NCI-H146 treated with DMSO at 0.1 percent for 48 hours (cell line): ENCODE measurements at regions not wholly inside any gene's neighbourhood (a gene's known extent, or its start where the extent isn't known, plus 50 kb on each side); places are given as distances from the start of the nearest gene placed in this dataset.

Experiments used
- DNase-seq: peaks from one replicate; lab custom pipeline; 2025; ENCODE audit not compliant: unreplicated experiment; lab: John Stamatoyannopoulos, UW

GRCh38 chr10:107383357-107383756, 218.9 kb upstream of the SORCS1 start:
- no peak for DNase-seq

- no peak for DNase-seq
Observed at GRCh38 chr10:107379601-107380000, 215.1 kb upstream of the SORCS1 start.

- no peak for DNase-seq
Observed at GRCh38 chr10:107371801-107372200, 207.3 kb upstream of the SORCS1 start.

DNA sequence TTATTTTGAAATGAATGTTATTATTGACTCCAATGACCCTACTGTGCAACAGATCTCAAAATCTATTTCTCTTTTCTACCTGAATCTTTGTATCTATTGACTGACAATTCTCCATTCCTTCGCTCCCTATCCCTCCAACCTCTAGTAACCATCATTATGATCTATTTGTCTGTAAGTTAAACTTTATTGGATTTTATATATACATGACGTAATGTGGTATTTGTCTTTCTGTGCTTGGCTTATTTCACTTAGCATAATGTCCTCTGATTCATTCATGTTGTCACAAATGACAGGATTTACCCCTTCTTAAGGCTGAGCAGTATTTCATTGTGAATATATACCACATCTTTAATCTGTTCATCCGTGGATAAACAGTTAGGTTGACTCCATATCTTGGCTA, 200.4 kb upstream of the SORCS1 start:
- DNase-seq = no peak

- no peak for DNase-seq
Observed at GRCh38 chr10:107362306-107362705, 197.8 kb upstream of the SORCS1 start.

DNA sequence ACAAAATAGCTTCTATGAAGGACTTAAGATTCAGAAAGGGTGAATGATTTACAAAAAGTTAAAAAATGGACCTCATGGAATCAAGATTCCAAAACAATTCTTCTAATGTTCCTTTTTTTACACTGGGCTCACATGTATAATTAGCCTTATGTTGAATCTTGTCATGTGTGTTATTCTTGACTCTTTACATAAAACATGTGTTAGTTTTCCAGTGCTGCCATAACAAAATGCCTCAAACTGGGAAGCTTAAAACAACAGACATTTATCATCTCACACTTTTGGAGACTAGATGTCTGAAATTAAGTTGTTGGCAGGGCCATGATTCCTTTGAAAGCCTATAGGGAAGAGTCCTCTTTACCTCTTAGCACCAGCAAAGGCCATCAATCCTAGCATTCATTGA, 192.5 kb upstream of the SORCS1 start:
- no peak for DNase-seq

DNA sequence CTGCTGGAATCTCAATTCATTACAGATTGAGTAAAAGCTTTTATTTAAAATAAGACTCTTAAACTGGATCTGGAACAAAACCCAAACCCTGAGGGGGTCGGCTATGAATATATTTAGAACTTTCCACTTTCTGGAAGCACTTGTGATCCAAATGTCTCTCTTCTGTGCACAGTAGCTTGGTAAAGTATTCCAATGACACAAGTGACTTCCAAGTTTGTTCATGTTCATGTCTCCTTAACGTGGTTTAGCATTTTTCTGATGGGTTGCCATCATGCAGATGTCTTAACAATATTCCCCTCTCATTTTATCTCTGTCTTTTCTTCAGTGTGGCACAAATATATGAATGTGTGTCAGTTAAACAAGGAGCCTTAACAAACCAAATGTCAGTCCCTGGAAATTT, 191.9 kb upstream of the SORCS1 start:
- no peak for DNase-seq

DNA sequence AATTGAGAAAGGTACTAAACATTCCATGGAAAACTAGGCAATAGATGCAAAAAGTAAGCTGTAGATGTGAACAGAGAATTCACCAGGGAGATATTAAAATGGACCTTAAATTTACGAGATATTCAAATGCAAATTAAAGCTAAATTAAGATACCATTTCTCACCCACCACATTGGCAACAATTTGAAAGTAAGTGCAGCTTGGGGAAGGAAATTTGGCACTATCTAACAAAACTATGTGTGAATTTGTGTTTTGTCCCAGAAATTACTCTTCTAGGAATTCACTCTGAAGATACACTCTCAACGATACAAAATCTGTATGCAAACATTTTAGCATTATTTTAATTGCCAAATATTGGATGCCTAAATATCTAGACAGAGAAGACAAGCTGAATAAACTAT, 178.2 kb upstream of the SORCS1 start:
- DNase-seq = no peak

- no peak for DNase-seq
Observed at GRCh38 chr10:107341281-107341680, 176.8 kb upstream of the SORCS1 start.

- no peak for DNase-seq
Observed at GRCh38 chr10:107340326-107340725, 175.8 kb upstream of the SORCS1 start.

DNA sequence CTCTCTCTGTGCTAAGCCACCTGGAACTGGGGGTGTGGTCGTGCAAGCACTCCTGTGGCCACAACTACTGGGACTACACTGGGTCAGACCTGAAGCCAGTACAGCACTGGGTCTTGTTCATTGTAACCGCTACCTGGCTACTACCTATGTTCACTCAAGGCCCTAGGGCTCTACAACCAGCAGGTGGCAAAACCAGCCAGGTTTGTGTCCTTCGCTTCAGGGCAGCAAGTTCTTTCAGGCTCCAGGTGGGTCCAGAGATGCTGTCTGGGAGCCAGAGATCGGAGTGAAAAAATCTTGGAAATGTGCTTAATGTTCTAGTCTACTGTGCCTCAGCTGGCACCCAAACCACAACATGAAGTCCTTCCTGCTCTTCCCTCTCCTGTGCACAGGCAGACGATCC, 171.6 kb upstream of the SORCS1 start:
- DNase-seq = no peak

DNA sequence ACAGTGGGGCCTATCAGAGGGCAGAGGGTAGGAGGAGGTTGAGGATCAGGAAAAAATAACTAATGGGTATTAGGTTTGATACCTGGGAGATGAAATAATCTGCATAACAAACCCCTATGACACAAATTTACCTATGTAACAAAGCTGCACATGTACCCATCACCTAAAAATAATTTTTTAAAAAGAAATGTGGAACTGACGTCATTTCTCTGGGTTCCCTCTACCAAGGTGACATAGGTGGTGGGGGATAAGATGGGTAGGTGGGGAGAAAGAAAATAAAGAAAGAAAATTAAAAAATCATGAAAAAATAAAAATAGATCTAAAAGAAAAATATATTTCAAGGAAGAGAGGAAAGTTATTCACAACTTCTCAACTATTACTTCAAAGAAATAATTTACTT, 153.1 kb upstream of the SORCS1 start:
- DNase-seq = no peak

GRCh38 chr10:107303203-107303602, 138.7 kb upstream of the SORCS1 start:
- no peak for DNase-seq

DNA sequence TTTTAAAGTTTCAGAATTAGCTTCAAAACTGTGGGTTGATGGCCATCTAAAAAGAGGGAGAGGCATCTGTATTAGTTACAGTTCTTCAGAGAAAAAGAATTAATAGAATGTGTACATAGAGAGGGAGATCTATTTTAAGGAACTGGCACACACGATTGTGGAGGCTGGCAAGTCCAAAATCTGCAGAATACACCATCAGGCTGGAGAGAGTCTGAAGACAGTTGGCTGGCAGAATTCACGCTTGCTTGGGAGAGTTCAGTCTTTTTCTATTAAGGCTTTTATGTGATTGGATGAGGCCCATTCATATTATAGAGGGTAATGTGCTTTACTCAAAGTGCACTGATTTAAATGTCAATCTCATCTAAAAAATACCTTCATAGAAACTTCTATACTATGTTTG, 135.1 kb upstream of the SORCS1 start:
- DNase-seq = no peak

- DNase-seq = no peak
Observed at GRCh38 chr10:107284187-107284586, 119.7 kb upstream of the SORCS1 start.

DNA sequence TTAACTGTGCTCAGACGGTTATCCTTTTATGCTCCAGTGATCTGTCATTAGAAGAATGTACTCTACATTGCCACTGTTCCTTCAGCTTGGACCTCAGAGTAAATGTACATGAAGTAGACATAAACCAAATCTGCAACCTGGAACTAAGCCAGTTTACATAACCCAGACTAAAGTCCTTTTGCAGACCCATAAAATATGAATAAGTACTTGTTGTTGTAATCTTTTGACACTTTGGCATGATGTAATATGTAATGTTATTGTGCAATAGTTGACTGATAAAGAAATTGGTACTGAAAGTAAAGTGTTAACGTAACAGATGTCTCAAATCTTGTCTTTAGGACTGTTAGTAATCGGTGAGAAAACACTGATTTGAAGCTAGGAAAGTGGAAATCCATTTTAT, 115.8 kb upstream of the SORCS1 start:
- DNase-seq = no peak

- no peak for DNase-seq
Observed at GRCh38 chr10:107277591-107277990, 113.1 kb upstream of the SORCS1 start.

DNA sequence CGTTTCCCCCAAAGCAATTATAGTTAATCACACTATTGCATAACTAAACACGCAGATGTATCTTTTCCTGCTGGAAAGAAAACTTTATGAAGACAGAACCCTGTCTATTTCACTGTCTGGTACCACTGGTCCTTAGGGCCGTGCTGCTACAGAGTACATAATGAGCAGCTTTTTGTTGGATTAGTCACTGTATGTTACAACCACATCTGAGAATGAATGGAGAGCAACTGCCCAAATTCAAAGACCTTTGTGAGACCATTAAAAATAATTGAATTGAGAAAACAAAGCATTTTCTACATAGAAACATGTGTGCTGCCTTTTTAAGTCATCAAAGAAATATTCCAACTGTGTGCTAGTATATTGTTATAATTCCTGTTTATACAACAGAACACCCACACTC, 111.3 kb upstream of the SORCS1 start:
- no peak for DNase-seq

- no peak for DNase-seq
Observed at GRCh38 chr10:107269626-107270025, 105.1 kb upstream of the SORCS1 start.

- DNase-seq = no peak
Observed at GRCh38 chr10:107264742-107265141, 100.2 kb upstream of the SORCS1 start.

DNA sequence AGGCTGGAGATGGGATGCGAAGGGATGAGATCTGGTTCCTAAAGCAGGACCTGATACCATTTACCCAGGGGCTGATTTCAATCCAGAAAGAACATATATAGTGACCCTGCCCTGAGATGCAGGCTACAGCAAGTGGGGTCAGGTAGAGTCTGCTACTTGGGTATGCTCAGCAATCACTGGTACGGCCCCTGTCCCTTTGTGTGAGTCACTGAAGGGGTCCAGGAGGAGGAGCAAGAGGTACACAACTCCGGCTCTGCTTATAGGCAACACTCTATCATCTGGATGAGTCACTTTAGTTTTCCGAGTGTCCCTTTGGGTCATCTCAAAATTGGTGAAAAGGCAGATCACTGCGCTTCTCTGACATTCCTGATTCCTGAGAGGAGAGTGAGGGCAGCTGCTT, 79.6 kb upstream of the SORCS1 start:
- DNase-seq = no peak

DNA sequence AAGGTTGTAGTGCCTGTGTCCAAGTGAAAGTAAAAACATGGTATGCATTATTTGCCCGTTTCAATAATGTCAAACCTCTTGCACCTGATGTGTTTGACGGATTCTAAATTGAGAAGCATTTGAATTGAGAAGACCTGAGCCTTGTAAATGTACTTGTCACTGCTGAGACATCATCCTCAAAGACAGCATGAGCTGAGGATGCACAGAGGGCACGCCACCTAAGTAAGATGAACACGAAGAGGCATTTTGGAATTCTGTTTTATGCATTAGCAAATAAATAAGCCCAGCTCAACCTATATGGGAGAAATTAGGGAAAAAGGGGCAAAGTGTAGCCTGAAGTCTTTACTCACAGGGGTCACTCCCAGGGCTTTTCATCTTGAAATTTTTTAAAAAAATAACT, 73.8 kb upstream of the SORCS1 start:
- DNase-seq = no peak

DNA sequence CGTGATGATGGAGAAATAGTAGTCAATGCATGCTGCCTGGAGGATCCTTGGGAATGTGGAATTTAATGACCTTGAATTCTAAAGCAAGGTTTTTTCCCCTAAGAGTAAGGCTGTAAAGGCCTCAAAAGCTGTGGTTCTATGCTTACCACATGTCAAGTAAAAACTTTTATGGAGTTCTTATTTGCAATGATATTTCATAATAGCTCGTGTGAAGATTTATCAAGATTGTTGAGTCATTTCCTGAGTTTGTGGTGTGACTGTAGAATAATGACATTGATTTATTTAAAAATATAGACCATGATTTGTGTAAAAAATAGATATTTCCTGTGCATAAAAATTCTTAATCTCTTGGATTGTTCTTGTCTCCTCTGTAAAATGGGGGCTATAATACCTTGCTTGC, 67.5 kb upstream of the SORCS1 start:
- DNase-seq = no peak

DNA sequence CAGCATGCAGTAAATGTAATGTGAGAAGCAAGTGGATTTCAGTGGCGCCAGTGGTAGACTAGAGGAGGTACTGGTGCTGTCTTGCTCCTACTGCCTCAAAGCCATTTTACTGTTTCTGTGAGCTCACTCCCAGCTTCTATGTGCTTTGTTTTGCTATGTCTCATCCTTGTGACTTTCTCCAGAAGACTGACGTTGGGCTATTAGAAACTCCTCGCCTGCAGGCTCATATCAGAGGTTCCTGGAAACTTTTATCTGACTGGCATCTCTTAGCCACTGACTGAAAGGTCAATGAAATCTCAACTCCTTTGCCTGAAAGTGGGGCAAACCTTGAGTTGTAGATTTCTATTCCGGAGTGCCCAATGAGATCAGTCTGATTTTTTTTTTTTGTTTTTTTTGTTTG, 66.4 kb upstream of the SORCS1 start:
- no peak for DNase-seq
